GM13977 (cell line): ENCODE measurements at regions not wholly inside any gene's neighbourhood (a gene's known extent, or its start where the extent isn't known, plus 50 kb on each side); places are given as distances from the start of the nearest gene placed in this dataset.

ENCODE experiments used
- DNase-seq: peaks from one replicate; pipeline ENCODE4 v3.0.0; 2012; ENCODE audit warnings: low spot score
- in situ Hi-C: fragments of 300-500 bp; cut with MboI; formaldehyde crosslinking; loops from one replicate; pipeline ENCODE4 v1.12.0; 2022; ENCODE audit warnings: low sequenced_read_pairs, low pct_unique_long_range_greater_than_20kb, mixed read lengths, inconsistent platforms; ENCODE audit not compliant: unreplicated experiment
- TF ChIP-seq, protein P1 (sequence below): IDR thresholded peaks from 2 replicates; pipeline ENCODE4 v1.5.1; 2012; ENCODE audit warnings: mild to moderate bottlenecking, control low read depth; ENCODE audit not compliant: insufficient read depth; ENCODE audit errors: extremely low read depth, missing control alignments

DNA sequence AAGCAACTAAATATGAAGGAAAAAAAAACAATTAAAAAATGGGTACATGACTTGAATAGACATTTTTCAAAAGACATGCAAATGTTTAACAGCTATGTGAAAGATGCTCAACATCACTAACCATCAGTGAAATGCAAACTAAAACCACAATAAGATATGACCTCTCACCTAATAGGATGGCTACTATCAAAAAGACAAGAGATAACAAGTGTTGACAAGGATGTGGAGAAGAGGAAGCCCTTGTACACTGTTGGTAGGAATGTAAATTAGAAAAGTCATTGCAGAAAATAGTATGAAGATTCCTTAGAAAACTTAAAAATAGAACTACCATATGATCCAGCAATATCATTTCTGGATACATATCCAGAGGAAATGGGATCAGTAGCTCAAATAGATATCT lies 324.7 kb upstream of the TLE4 start:
- DNase-seq = no peak
- in situ Hi-C loops = no loop called here
- TF ChIP-seq, protein P1, sequence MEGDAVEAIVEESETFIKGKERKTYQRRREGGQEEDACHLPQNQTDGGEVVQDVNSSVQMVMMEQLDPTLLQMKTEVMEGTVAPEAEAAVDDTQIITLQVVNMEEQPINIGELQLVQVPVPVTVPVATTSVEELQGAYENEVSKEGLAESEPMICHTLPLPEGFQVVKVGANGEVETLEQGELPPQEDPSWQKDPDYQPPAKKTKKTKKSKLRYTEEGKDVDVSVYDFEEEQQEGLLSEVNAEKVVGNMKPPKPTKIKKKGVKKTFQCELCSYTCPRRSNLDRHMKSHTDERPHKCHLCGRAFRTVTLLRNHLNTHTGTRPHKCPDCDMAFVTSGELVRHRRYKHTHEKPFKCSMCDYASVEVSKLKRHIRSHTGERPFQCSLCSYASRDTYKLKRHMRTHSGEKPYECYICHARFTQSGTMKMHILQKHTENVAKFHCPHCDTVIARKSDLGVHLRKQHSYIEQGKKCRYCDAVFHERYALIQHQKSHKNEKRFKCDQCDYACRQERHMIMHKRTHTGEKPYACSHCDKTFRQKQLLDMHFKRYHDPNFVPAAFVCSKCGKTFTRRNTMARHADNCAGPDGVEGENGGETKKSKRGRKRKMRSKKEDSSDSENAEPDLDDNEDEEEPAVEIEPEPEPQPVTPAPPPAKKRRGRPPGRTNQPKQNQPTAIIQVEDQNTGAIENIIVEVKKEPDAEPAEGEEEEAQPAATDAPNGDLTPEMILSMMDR = no peak

GRCh38 chr9:79250806-79251205 lies 321.0 kb upstream of the TLE4 start:
- no peak for DNase-seq
- in situ Hi-C loops = no loop called here
- TF ChIP-seq, protein P1 = no peak

- in situ Hi-C loops = no loop called here
- no peak for DNase-seq
- TF ChIP-seq, protein P1 = no peak
Measured at GRCh38 chr9:79254900-79255650, 316.7 kb upstream of the TLE4 start.

DNA sequence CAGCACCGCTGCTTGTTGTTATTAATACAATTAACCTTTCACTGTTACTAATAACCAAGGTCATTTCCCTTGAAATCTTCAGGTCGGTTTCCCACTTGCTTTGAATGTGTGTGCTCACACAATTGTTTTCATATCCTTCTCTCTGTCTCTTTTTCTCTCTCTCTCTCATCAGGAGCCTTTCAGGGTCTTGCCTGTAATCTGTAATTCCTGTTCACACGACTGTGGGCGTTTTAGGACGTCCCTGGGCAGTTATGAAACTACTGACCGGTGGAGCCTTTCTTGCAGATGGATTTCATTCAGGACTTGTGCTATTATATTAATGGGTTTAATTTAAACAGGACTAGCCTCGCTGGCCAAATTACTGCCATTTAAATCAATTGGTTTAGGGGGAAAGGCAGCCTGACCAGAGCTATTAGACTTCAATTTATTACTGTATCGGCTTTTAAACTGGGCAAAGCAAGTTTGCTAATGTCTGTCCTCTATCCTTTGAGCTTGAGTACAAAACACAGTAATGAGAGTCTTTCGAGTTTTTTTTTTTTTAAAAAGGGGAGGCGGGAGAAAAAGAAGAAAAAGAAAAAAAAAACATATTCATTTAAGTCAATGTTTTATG lies 316.0 kb upstream of the TLE4 start:
- in situ Hi-C loops = no loop called here
- TF ChIP-seq, protein P1 = no peak
- no peak for DNase-seq

GRCh38 chr9:79256691-79257213 lies 315.0 kb upstream of the TLE4 start:
- in situ Hi-C loops = no loop called here
- TF ChIP-seq, protein P1 = no peak
- DNase-seq = no peak

GRCh38 chr9:79257228-79257781 lies 314.5 kb upstream of the TLE4 start:
- no peak for DNase-seq
- TF ChIP-seq, protein P1 = no peak
- in situ Hi-C loops = no loop called here
